ENCODE measurements at regions not wholly inside any gene's neighbourhood (a gene's known extent, or its start where the extent isn't known, plus 50 kb on each side); places are given as distances from the start of the nearest gene placed in this dataset.

DNA sequence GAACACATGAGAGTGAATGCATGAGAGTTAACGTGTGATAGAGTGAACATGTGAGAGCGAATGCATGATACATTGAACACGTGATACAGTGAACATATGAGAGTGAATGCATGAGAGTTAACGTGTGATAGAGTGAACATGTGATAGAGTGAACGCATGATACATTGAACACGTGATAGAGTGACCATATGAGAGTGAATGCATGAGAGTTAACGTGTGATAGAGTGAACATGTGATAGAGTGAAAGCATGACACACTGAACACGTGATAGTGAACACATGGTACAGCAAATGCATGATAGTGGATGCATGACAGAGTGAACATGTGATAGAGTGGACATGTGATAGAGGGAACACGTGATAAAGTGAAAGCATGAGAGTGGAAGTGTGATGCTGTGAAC lies 517.9 kb downstream of the EIPR1 start:
- TF ChIP-seq EGR1 (conservative IDR thresholded peaks at IDR 0.05): no peak
- no peak for TF ChIP-seq TFAM (CRISPR knock-in tag; conservative IDR thresholded peaks at IDR 0.05)
- TF ChIP-seq, protein P1, sequence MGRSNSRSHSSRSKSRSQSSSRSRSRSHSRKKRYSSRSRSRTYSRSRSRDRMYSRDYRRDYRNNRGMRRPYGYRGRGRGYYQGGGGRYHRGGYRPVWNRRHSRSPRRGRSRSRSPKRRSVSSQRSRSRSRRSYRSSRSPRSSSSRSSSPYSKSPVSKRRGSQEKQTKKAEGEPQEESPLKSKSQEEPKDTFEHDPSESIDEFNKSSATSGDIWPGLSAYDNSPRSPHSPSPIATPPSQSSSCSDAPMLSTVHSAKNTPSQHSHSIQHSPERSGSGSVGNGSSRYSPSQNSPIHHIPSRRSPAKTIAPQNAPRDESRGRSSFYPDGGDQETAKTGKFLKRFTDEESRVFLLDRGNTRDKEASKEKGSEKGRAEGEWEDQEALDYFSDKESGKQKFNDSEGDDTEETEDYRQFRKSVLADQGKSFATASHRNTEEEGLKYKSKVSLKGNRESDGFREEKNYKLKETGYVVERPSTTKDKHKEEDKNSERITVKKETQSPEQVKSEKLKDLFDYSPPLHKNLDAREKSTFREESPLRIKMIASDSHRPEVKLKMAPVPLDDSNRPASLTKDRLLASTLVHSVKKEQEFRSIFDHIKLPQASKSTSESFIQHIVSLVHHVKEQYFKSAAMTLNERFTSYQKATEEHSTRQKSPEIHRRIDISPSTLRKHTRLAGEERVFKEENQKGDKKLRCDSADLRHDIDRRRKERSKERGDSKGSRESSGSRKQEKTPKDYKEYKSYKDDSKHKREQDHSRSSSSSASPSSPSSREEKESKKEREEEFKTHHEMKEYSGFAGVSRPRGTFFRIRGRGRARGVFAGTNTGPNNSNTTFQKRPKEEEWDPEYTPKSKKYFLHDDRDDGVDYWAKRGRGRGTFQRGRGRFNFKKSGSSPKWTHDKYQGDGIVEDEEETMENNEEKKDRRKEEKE (IDR thresholded peaks at IDR 0.05; ENCODE audit: borderline replicate concordance in 1 of 2, control insufficient read depth in 1 of 2, low read depth in 2 of 2, low read length in 1 of 2): no peak
- no peak for TF ChIP-seq EP300 (IDR thresholded peaks at IDR 0.05; ENCODE audit: low read length)
- TF ChIP-seq GATA2 (CRISPR knock-in tag; IDR thresholded peaks at IDR 0.05): no peak
- no peak for TF ChIP-seq NFE2 (IDR thresholded peaks at IDR 0.05; ENCODE audit: low read depth)
- no peak for TF ChIP-seq CEBPB (tag; IDR thresholded peaks at IDR 0.05)
- TF ChIP-seq ETV1 (tag; conservative IDR thresholded peaks at IDR 0.05; ENCODE audit: low read depth): no peak
- no peak for TF ChIP-seq POLR2AphosphoS5 (IDR thresholded peaks at IDR 0.05; ENCODE audit: control insufficient read depth, insufficient read depth, low read depth, low read length)
- TF ChIP-seq CHD4 (IDR thresholded peaks at IDR 0.05; ENCODE audit: insufficient read depth, insufficient replicate concordance, low read depth, low read length, poor library complexity, severe bottlenecking): no peak

All from K562 (cell line).